Ovary (tissue), 7 donors: ENCODE measurements at regions not wholly inside any gene's neighbourhood (a gene's known extent, or its start where the extent isn't known, plus 50 kb on each side); places are given as distances from the start of the nearest gene placed in this dataset.

Experiments
- DNase-seq, 5 donors: peaks; one replicate each; pipeline ENCODE4 v3.0.0-alpha.2; 2019 to 2020
- H3K27ac ChIP-seq, 2 donors: fragments of 200-600 bp; one replicate each; pipeline versions ENCODE4 v1.5.1 to v1.8.0; 2019 to 2022
- H3K27me3 ChIP-seq: fragments of 200-600 bp; one replicate; pipeline ENCODE4 v1.8.0; 2022
- H3K36me3 ChIP-seq: fragments of 200-600 bp; sonication (generic); one replicate; pipeline ENCODE4 v1.5.1; 2019
- H3K4me1 ChIP-seq: one replicate; pipeline ENCODE4 v1.8.1; 2013; ENCODE audit warnings: mild to moderate bottlenecking, moderate library complexity; ENCODE audit not compliant: insufficient read depth
- H3K4me3 ChIP-seq: fragments of 200-600 bp; sonication (generic); one replicate; pipeline ENCODE4 v1.5.1; 2017
- H3K9me3 ChIP-seq, 2 donors: fragments of 200-600 bp in 1 of 2; sonication (generic) in 1 of 2; one replicate each; pipeline versions ENCODE4 v1.5.1 to v1.8.1; 2013 to 2019; ENCODE audit warnings: mild to moderate bottlenecking in 1 of 2, moderate library complexity in 1 of 2
- CTCF ChIP-seq, 3 donors: fragments of 450-650 bp in 2 of 3; fragments of 200-600 bp in 1 of 3; IDR thresholded peaks; one replicate each; pipeline versions ENCODE4 v1.5.1 to v1.8.0; 2016 to 2022; ENCODE audit warnings: antibody characterized with exemption in 3 of 3, mild to moderate bottlenecking in 1 of 3
- EP300 ChIP-seq: sonication (generic); formaldehyde crosslinking; IDR thresholded peaks from one replicate; pipeline ENCODE4 v1.6.1; 2017; ENCODE audit warnings: antibody characterized with exemption
- POLR2A ChIP-seq: fragments of 450-650 bp; IDR thresholded peaks from one replicate; pipeline ENCODE4 v1.6.1; 2017; ENCODE audit warnings: antibody characterized with exemption, mild to moderate bottlenecking, moderate library complexity
- WGBS, 3 donors: extraction: QIAGEN DNeasy Blood & Tissue Kit in 1 of 3; methylation state at CpG; one replicate each; pipeline versions ENCODE4 v1.1.5 to v1.1.7; 2013 to 2017; 5-methylcytosine and 5-hydroxymethylcytosine counted together
- intact Hi-C, 4 donors: fragments of 100-400 bp; cut with DNase I; formaldehyde crosslinking; loops; one replicate each; pipeline versions ENCODE4 v1.11.0 to v1.15.1; 2022 to 2023
- donor health status: DM: no; HTN: no; CAD: no; lungs with moderate emphysema.
- donor health status: DM: no; HTN: no; CAD: no.
- donor health status: Bipolar disorder and iron deficiency.
- donor health status: DM: no; HTN: no; CAD: no.
- donor health status: DM: yes; HTN: yes; CAD: no.

- 91 to 96% (median 94%) methylated on average over 4 of the region's 4 CpGs for WGBS, 3 donors
- no peak for DNase-seq
- Histone ChIP-seq H3K4me3 (no peak overlapping the region), H3K27me3 (no peaks in the 10 kb centered on the region), H3K4me1 (no peaks in the 10 kb centered on the region), H3K36me3 (no peaks in the 10 kb centered on the region), H3K27ac (no peak overlapping the region), H3K9me3 (no peaks in the 10 kb centered on the region)
- TF ChIP-seq CTCF (IDR thresholded peaks at IDR 0.05) (no peak), EP300 (no peak), POLR2A (no peak)
- intact Hi-C loops, result no loop called here
Observed at GRCh38 chr6:126285871-126286365, 54.0 kb upstream of the CENPW start.
